ENCODE measurements at regions not wholly inside any gene's neighbourhood (a gene's known extent, or its start where the extent isn't known, plus 50 kb on each side); places are given as distances from the start of the nearest gene placed in this dataset.

GRCh38 chr14:56900726-56901125 lies 90.4 kb upstream of the OTX2 start:
- H3K4me3 ChIP-seq (ENCODE audit: low read depth, low read length): no peak overlapping the region
- TF ChIP-seq MAX (IDR thresholded peaks at IDR 0.05; ENCODE audit: low read depth, low read length) (no peak), CTCF (IDR thresholded peaks at IDR 0.05; ENCODE audit: low read depth, low read length) (no peak), MYC (IDR thresholded peaks at IDR 0.05; ENCODE audit: low read depth, low read length) (no peak), POLR2A (IDR thresholded peaks at IDR 0.05; ENCODE audit: extremely low read depth, insufficient read length) (no peak)
- no peak for DNase-seq (ENCODE audit: low read depth)

GRCh38 chr14:56899829-56900228 lies 89.5 kb upstream of the OTX2 start:
- TF ChIP-seq POLR2A (IDR thresholded peaks at IDR 0.05; ENCODE audit: extremely low read depth, insufficient read length) (no peak), CTCF (IDR thresholded peaks at IDR 0.05; ENCODE audit: low read depth, low read length) (no peak), MAX (IDR thresholded peaks at IDR 0.05; ENCODE audit: low read depth, low read length) (no peak), MYC (IDR thresholded peaks at IDR 0.05; ENCODE audit: low read depth, low read length) (no peak)
- no peak overlapping the region for H3K4me3 ChIP-seq (ENCODE audit: low read depth, low read length)
- no peak for DNase-seq (ENCODE audit: low read depth)

GRCh38 chr14:56896922-56897321 lies 86.6 kb upstream of the OTX2 start:
- TF ChIP-seq MYC (IDR thresholded peaks at IDR 0.05; ENCODE audit: low read depth, low read length) (no peak), POLR2A (IDR thresholded peaks at IDR 0.05; ENCODE audit: extremely low read depth, insufficient read length) (no peak), MAX (IDR thresholded peaks at IDR 0.05; ENCODE audit: low read depth, low read length) (no peak), CTCF (IDR thresholded peaks at IDR 0.05; ENCODE audit: low read depth, low read length) (no peak)
- H3K4me3 ChIP-seq (ENCODE audit: low read depth, low read length): no peak overlapping the region
- DNase-seq (ENCODE audit: low read depth): no peak

- TF ChIP-seq POLR2A (IDR thresholded peaks at IDR 0.05; ENCODE audit: extremely low read depth, insufficient read length) (no peak), MAX (IDR thresholded peaks at IDR 0.05; ENCODE audit: low read depth, low read length) (no peak), CTCF (IDR thresholded peaks at IDR 0.05; ENCODE audit: low read depth, low read length) (no peak), MYC (IDR thresholded peaks at IDR 0.05; ENCODE audit: low read depth, low read length) (no peak)
- no peak overlapping the region for H3K4me3 ChIP-seq (ENCODE audit: low read depth, low read length)
- DNase-seq (ENCODE audit: low read depth): no peak
Measured at GRCh38 chr14:56896231-56896630, 86.0 kb upstream of the OTX2 start.

GRCh38 chr14:56895154-56895553 lies 84.9 kb upstream of the OTX2 start:
- no peak overlapping the region for H3K4me3 ChIP-seq (ENCODE audit: low read depth, low read length)
- TF ChIP-seq MYC (IDR thresholded peaks at IDR 0.05; ENCODE audit: low read depth, low read length) (no peak), MAX (IDR thresholded peaks at IDR 0.05; ENCODE audit: low read depth, low read length) (no peak), CTCF (IDR thresholded peaks at IDR 0.05; ENCODE audit: low read depth, low read length) (no peak), POLR2A (IDR thresholded peaks at IDR 0.05; ENCODE audit: extremely low read depth, insufficient read length) (no peak)
- DNase-seq (ENCODE audit: low read depth): no peak

- no peak for DNase-seq (ENCODE audit: low read depth)
- TF ChIP-seq POLR2A (IDR thresholded peaks at IDR 0.05; ENCODE audit: extremely low read depth, insufficient read length): no peak
- TF ChIP-seq MAX (IDR thresholded peaks at IDR 0.05; ENCODE audit: low read depth, low read length): no peak
- no peak for TF ChIP-seq CTCF (IDR thresholded peaks at IDR 0.05; ENCODE audit: low read depth, low read length)
- no peak for TF ChIP-seq MYC (IDR thresholded peaks at IDR 0.05; ENCODE audit: low read depth, low read length)
- no peak overlapping the region for H3K4me3 ChIP-seq (ENCODE audit: low read depth, low read length)
Measured at GRCh38 chr14:56894591-56894991, 84.3 kb upstream of the OTX2 start.
